DND-41 (cell line): ENCODE measurements at regions not wholly inside any gene's neighbourhood (a gene's known extent, or its start where the extent isn't known, plus 50 kb on each side); places are given as distances from the start of the nearest gene placed in this dataset.

ENCODE experiments used
- ATAC-seq: fragments of 200-7000 bp; cut with Tn5 transposase; 3 replicates; pipeline ENCODE4 v1.9.1; 2021; ENCODE audit warnings: low read depth; ENCODE audit not compliant: insufficient read depth
- DNase-seq: peaks from one replicate; pipeline ENCODE4 v3.0.0-alpha.2; 2020
- H2AFZ ChIP-seq: 2 replicates; pipeline ENCODE4 v1.6.0; 2012; ENCODE audit warnings: low read depth, low read length
- H3K27ac ChIP-seq: 2 replicates; pipeline ENCODE4 v1.5.1; 2012; ENCODE audit warnings: low read length, inconsistent platforms
- H3K27me3 ChIP-seq: fragments of 200-600 bp; sonication (generic); 2 replicates; pipeline ENCODE4 v1.6.0; 2012; ENCODE audit warnings: low read length, mild to moderate bottlenecking, inconsistent platforms; ENCODE audit not compliant: insufficient read depth, poor library complexity
- H3K36me3 ChIP-seq: 2 replicates; pipeline ENCODE4 v1.5.1; 2012; ENCODE audit warnings: low read length, inconsistent platforms; ENCODE audit not compliant: insufficient read depth
- H3K4me1 ChIP-seq: 2 replicates; pipeline ENCODE4 v1.5.1; 2012; ENCODE audit warnings: mild to moderate bottlenecking, low read length; ENCODE audit not compliant: insufficient read depth
- H3K4me2 ChIP-seq: 2 replicates; pipeline ENCODE4 v1.6.0; 2012; ENCODE audit warnings: mild to moderate bottlenecking, moderate library complexity, low read length, inconsistent platforms; ENCODE audit not compliant: insufficient read depth
- H3K4me3 ChIP-seq, 2 experiments: fragments of 200-600 bp in 1 of 2; shearing (Covaris generic) in 1 of 2; 2 replicates each; pipeline ENCODE4 v1.5.1; 2012 to 2016; ENCODE audit warnings: inconsistent platforms in 2 of 2, low read length in 2 of 2, mild to moderate bottlenecking in 2 of 2, low read depth in 1 of 2, moderate library complexity in 1 of 2
- H3K79me2 ChIP-seq: 2 replicates; pipeline ENCODE4 v1.6.0; 2012; ENCODE audit warnings: low read length, inconsistent platforms; ENCODE audit not compliant: insufficient read depth
- H3K9ac ChIP-seq: 2 replicates; pipeline ENCODE4 v1.6.0; 2012; ENCODE audit warnings: low read depth, mild to moderate bottlenecking, inconsistent platforms, low read length, moderate library complexity
- H3K9me3 ChIP-seq: 2 replicates; pipeline ENCODE4 v1.5.1; 2012; ENCODE audit warnings: low read length, moderate library complexity, mild to moderate bottlenecking, inconsistent platforms; ENCODE audit not compliant: insufficient read depth, severe bottlenecking
- H4K20me1 ChIP-seq: 2 replicates; pipeline ENCODE4 v1.6.0; 2012; ENCODE audit warnings: low read length; ENCODE audit not compliant: insufficient read depth
- EZH2 ChIP-seq: IDR thresholded peaks from 3 replicates; pipeline ENCODE4 v1.6.1; 2012; ENCODE audit warnings: borderline replicate concordance, low read depth, mild to moderate bottlenecking, moderate library complexity, low read length, inconsistent platforms; ENCODE audit not compliant: severe bottlenecking
- TF ChIP-seq, protein P1 (sequence below): IDR thresholded peaks from 2 replicates; pipeline ENCODE4 v1.5.1; 2012; ENCODE audit warnings: borderline replicate concordance, low read length, moderate library complexity, mild to moderate bottlenecking; ENCODE audit not compliant: poor library complexity, severe bottlenecking; ENCODE audit errors: extremely low read depth

DNA sequence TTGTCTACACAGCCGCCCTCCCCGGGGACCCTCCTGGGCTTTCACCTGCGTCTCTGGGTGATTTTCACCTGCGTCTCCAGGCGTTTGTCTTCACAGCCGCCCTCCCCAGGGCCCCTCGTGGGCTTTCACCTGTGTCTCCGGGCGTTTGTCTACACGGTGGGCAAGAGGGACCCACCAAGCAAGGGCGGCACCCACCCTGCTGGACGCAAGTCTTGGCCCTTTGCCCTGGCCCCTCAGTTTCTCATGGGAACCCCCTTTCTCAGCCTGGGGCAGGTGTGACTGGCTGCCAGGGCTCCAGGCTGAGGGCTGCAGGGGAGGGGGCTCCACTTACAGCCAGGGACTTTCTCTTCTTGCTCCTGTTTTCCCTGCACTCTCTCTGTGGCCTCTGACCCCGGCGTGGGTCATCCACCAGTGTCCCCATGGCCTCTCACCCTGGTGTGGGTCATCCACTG is 68.6 kb upstream of the GALNT9 start:
- no peaks in the 10 kb centered on the region for H3K9me3 ChIP-seq
- DNase-seq: no peak
- H3K4me1 ChIP-seq: no peaks in the 10 kb centered on the region
- H3K27me3 ChIP-seq: no peaks in the 10 kb centered on the region
- ATAC-seq: no peak
- H3K36me3 ChIP-seq: no peaks in the 10 kb centered on the region
- no peaks in the 10 kb centered on the region for H3K79me2 ChIP-seq
- H3K9ac ChIP-seq: no peak overlapping the region
- H3K4me2 ChIP-seq: no peak overlapping the region
- H2AFZ ChIP-seq: no peak overlapping the region
- H4K20me1 ChIP-seq: 0 out of 2 replicates have a peak, but pooled peaks cover 3% of the 10 kb centered on the region
- no peak overlapping the region for H3K4me3 ChIP-seq
- TF ChIP-seq EZH2: no peak
- TF ChIP-seq, protein P1, sequence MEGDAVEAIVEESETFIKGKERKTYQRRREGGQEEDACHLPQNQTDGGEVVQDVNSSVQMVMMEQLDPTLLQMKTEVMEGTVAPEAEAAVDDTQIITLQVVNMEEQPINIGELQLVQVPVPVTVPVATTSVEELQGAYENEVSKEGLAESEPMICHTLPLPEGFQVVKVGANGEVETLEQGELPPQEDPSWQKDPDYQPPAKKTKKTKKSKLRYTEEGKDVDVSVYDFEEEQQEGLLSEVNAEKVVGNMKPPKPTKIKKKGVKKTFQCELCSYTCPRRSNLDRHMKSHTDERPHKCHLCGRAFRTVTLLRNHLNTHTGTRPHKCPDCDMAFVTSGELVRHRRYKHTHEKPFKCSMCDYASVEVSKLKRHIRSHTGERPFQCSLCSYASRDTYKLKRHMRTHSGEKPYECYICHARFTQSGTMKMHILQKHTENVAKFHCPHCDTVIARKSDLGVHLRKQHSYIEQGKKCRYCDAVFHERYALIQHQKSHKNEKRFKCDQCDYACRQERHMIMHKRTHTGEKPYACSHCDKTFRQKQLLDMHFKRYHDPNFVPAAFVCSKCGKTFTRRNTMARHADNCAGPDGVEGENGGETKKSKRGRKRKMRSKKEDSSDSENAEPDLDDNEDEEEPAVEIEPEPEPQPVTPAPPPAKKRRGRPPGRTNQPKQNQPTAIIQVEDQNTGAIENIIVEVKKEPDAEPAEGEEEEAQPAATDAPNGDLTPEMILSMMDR: no peak
- H3K27ac ChIP-seq: no peak overlapping the region

DNA sequence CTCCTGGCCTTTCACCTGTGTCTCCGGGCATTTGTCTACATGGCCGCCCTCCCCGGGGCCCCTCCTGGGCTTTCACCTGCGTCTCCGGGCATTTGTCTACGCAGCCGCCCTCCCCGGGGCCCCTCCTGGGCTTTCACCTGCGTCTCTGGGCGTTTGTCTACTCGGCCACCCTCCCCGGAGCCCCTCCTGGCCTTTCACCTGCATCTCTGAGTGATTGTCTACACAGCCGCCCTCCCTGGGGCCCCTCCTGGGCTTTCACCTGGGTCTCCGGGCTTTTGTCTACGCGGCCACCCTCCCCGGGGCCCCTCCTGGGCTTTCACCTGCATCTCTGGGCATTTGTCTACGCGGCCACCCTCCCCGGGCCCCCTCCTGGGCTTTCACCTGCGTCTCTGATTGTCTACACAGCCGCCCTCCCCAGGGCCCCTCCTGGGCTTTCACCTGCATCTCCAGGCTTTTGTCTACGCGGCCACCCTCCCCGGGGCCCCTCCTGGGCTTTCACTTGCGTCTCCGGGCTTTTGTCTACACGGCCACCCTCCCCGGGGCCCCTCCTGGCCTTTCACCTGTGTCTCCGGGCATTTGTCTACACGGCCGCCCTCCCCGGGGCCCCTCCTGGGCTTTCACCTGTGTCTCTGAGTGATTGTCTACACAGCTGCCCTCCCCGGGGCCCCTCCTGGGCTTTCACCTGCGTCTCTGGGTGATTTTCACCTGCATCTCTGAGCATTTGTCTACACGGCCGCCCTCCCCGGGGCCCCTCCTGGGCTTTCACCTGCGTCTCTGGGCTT is 68.0 kb upstream of the GALNT9 start:
- Histone ChIP-seq H3K27me3 (no peaks in the 10 kb centered on the region), H3K9ac (no peak overlapping the region), H4K20me1 (0 out of 2 replicates have a peak, but pooled peaks cover 3% of the 10 kb centered on the region), H3K79me2 (no peaks in the 10 kb centered on the region), H3K4me2 (no peak overlapping the region), H2AFZ (no peak overlapping the region), H3K36me3 (no peaks in the 10 kb centered on the region), H3K4me1 (no peaks in the 10 kb centered on the region), H3K9me3 (no peaks in the 10 kb centered on the region), H3K4me3 (no peak overlapping the region), H3K27ac (no peak overlapping the region)
- no peak for TF ChIP-seq EZH2
- TF ChIP-seq, protein P1: no peak
- ATAC-seq: no peak
- DNase-seq: no peak

DNA sequence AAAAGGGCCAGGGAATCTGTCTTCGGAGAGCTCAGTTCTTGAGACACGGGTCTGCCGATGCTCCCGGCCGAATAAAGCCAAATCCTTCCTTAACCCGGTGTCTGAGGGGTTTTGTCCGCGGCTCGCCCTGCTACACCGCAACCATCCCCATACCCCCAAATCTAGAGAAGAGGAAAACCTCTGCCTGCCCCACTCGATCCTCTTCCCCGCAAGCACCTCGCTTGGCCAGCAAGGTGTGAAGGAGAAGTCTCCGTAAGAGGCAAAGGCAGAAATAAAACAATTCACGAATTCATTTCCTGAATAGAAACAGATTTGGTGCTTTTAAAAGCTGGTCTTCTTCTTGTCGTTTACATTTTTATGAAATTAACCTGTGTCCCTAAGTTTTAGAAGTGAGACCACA is 67.3 kb upstream of the GALNT9 start:
- no peak overlapping the region for H2AFZ ChIP-seq
- H3K27me3 ChIP-seq: no peaks in the 10 kb centered on the region
- no peak overlapping the region for H3K27ac ChIP-seq
- no peaks in the 10 kb centered on the region for H3K36me3 ChIP-seq
- H3K9me3 ChIP-seq: no peaks in the 10 kb centered on the region
- no peak for ATAC-seq
- H3K9ac ChIP-seq: no peak overlapping the region
- 0 out of 2 replicates have a peak, but pooled peaks cover 3% of the 10 kb centered on the region for H4K20me1 ChIP-seq
- H3K4me3 ChIP-seq: no peak overlapping the region
- TF ChIP-seq, protein P1: no peak
- TF ChIP-seq EZH2: no peak
- H3K79me2 ChIP-seq: no peaks in the 10 kb centered on the region
- H3K4me2 ChIP-seq: no peak overlapping the region
- no peaks in the 10 kb centered on the region for H3K4me1 ChIP-seq
- DNase-seq: no peak
